GDM1 (cell line): ENCODE measurements at regions not wholly inside any gene's neighbourhood (a gene's known extent, or its start where the extent isn't known, plus 50 kb on each side); places are given as distances from the start of the nearest gene placed in this dataset.

Source experiments
- DNase-seq: peaks from one replicate; lab custom pipeline; 2025; lab: John Stamatoyannopoulos, UW

DNA sequence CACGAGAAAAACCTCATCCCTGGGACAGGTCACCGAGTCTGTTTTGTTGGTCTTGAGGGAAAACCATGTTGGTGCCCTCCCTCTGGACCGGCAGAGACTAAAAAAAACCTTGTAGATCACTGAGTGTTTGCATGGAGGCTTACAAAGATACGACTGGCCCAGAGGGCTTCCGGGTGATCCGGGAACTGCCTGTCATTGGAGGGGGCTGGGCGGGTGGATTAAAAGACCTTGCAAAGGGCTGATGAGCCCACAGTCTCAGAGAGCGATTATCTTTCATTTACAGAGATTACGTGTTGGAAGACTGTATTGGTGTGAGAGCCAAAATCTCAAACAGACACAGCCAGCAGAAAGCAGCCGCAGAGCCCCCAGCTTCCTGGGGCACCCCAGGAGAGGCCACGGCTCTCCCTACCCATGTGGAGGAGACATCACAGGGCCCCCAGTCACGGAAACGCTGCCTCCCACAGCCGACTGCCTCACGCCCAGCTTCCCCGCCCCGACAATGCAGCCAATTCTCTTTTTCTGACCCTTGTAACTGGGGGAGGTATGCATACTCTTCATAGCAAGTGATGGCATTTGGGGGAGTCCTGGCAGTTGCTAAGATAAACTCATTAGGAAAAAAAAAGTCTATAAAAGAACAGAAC, 426.4 kb downstream of the CTTN start:
- DNase-seq: no peak

DNA sequence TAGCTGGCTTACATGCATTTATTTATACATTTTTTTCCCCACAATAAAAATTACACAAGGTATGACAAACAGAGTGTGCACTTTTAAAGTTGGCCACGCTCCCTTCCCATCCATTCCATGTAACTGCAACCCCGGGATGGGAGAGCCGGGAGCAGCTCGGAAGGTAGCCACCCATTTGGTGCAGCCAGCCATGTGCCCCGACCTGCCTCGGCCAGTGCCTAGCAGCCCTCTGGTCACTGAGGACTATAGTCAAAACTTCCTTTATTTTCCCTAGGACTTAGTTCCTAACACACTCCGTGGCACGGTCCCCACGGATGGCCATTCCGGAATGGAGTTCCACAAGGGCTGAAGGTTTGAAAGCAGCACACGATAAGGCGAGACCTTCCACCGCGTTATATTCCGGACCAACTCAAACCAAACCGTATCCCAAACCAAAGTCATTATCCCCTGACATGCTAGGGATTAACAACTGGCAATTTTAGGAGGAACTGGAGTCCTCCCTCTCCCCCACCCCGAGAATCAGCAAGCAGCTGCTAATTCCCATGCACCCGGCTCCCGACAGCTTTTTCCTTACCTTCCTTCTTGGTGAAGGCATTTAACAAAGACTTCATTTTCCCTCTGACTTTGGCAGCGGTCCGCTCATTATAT, 426.4 kb downstream of the SHANK2 start:
- DNase-seq: no peak

DNA sequence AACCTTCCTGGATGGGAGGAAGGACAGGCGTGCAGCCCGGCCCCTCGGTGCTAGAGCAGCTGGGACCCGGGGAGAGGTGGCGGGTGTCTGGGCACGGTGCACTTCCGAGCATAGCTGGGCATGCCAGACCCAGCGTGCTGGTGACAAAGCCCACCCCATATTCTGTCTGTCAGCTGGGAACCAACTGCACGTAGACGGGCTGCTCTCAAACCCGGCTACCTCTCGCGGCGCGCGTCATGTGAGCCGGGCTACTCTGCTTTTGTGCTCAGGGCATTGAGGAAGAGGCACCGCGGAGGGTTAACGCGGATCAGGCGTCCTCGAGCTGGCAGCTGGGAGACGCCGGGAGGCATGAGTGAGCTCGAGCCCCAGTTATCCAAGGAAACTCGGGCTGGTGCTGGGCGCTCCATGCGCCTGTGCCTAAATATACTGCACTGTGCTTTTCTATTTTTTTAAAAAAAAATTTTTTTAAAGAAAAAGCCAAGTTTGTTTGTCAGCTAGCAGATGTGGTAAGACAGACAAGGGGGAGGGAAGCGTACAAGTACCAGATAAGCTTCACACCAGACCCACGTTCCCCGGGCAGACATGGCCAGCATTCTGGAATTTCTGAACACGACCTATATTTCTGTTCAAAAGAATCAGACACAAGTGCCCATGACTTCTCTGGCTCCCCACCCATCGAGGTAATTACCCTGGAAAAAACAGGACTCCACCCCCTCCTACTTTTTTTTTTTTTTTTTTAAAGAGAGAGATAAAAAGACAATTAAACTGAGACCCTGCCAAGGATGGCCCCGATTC, 425.6 kb downstream of the SHANK2 start:
- DNase-seq: no peak

GRCh38 chr11:70828593-70829082, 423.7 kb downstream of the SHANK2 start:
- no peak for DNase-seq

DNA sequence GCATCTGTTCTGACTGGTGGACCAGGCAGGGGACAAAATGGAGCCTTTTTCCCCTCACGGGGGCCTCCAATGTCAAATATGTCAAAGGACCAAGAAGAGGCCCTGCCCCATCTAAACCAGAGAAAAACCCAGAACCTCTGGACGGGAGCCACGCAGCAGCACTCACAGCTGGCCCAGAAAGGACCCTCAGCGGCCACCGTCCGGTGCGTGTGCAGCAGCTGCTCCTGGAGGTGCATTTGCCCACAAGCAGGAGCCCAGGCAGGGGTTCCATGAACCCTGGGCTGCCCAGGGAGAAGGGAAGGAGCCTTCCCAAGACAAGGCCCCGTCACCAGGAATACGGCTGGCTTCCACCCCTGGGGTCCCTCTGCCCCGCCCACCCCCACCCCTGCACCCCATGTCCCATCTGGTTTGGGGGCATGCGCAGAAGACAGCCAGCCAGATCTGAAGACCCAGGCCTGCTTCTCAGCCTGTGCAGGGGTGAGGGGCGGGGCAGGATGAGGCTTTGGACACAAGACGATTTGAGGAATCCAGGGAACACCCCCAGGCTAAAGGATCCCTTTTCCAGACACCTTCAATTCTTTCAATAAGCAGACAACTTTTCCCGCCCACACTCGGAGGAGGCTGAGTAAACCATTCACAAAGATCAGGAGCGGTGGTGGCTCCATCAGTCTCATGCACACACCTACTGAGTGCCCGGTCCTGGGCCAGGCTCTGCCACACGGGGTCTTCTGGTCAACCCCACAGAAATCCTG, 423.1 kb downstream of the SHANK2 start:
- no peak for DNase-seq

GRCh38 chr11:70829886-70830272, 422.5 kb downstream of the SHANK2 start:
- peak; percentile 25 for DNase-seq

GRCh38 chr11:70833011-70833410, 419.4 kb downstream of the SHANK2 start:
- DNase-seq: no peak

GRCh38 chr11:70833554-70833953, 418.8 kb downstream of the SHANK2 start:
- DNase-seq: no peak

GRCh38 chr11:70834277-70834940, 418.0 kb downstream of the SHANK2 start:
- DNase-seq: no peak

GRCh38 chr11:70834984-70835560, 417.3 kb downstream of the SHANK2 start:
- no peak for DNase-seq

GRCh38 chr11:70836071-70836470, 416.3 kb downstream of the SHANK2 start:
- DNase-seq: no peak

DNA sequence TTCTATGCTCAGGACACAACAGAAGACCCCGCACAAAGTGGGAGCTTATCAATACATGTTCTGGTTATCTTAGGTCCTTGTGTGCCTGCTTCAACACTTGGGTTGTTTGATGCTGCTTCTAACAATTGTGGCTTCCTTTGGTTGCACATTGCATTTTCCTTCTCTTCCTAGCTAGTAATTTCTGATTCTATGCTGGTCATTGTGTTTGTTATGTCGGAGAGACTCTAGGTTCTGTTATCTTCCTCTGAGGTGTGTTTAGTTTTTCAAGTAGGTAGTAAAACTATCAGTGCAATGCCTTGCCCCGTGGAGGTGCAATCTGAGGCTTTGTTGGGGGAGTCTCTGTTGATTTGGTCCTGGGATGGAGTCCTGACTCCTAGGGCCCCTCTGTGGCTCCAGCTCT, 414.2 kb downstream of the SHANK2 start:
- no peak for DNase-seq

DNA sequence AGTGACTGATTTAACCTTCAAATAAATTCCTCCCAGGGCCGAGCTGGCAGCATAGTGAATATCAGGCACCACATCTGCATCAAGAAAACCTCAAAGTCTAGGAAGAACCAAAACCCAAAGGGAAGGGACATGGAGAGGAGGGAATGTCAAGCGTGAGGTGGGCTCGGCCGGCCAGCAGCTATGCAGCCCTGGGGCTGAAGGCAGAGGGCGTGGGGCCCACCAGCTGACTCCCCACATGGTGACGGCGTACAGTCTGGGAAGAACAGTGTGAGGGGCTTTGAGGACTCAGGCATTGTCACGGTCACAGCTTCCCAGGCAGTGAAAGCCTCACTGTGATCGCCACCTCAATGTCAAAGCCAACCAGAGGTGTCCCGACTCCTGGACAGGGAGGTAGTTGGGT, 412.5 kb downstream of the SHANK2 start:
- no peak for DNase-seq

- no peak for DNase-seq
Observed at GRCh38 chr11:70841264-70841663, 411.1 kb downstream of the SHANK2 start.

GRCh38 chr11:70842256-70842655, 410.1 kb downstream of the SHANK2 start:
- DNase-seq: no peak

GRCh38 chr11:70842701-70843100, 409.7 kb downstream of the SHANK2 start:
- DNase-seq: no peak

DNA sequence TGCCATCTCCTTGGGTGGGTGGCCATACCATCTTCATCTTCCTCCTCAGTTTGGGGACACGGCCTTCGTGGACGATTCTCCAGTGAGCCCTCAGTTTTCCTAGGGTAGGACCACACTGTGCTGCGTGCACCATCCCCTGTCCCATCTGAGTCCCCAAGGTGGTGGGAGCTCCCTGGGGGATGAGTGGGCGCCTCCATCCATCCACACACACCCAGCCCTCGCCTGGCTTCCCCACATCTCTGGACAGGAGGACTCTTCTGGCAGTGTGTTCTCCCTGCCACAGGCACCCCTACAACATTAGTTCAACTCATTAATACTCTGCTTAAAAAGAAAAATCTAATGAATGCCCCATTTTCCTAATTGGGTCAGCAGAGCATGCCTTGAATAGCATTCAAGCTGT, 408.5 kb downstream of the SHANK2 start:
- no peak for DNase-seq

DNA sequence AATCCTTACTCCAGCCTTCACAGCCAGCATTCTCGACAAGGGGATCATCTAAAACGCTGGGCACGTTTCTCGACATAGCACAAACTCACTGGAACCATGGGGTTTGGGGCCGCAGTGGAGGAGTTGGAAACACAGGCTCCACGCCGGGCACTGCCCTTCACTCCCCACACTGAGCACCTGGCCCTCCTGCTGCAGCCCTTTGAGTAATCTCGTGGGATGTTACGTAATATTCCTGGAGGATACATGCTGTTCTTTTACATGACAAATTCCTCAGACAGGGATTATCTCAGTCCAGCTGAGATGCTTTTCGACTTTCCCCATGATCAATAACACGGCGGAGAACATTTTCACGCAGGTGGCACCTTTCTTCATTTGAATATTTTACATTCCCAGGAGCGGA, 408.0 kb downstream of the SHANK2 start:
- no peak for DNase-seq

DNA sequence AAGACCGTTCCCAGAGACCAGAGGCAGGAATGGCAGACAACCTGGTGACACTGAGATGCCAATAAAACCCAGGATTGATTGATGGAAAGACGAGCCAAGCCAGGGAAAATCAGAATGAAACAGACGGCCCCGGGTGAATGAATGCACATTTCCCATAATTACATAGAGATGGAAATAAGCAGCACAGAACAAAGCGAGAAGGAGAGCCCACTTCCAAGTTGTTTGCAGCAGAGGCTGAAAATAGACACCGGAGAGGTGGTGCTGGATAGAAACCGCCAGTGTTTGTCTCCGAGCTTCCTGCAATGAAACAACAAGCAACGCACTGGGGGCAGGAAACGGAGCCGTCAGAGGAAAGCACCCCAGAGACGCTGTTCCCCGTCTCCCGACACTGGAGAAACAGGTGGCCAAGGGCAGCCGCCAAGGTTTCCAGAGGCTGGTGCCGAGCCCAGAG, 406.8 kb downstream of the SHANK2 start:
- no peak for DNase-seq

GRCh38 chr11:70846781-70847655, 405.4 kb downstream of the SHANK2 start:
- no peak for DNase-seq
